HG03432 (cell line): ENCODE measurements at regions not wholly inside any gene's neighbourhood (a gene's known extent, or its start where the extent isn't known, plus 50 kb on each side); places are given as distances from the start of the nearest gene placed in this dataset.
"Not testable (repeated sequence)": the region's sequence is repeated elsewhere in the genome, so short reads cannot be mapped to it uniquely, and the experiment has no call there.

Experiments used
- ATAC-seq: cut with Tn5 transposase; IDR thresholded peaks from one replicate; pipeline ENCODE4 v1.9.1; 2021; ENCODE audit warnings: mild to moderate bottlenecking, moderate library complexity; ENCODE audit not compliant: unreplicated experiment

DNA sequence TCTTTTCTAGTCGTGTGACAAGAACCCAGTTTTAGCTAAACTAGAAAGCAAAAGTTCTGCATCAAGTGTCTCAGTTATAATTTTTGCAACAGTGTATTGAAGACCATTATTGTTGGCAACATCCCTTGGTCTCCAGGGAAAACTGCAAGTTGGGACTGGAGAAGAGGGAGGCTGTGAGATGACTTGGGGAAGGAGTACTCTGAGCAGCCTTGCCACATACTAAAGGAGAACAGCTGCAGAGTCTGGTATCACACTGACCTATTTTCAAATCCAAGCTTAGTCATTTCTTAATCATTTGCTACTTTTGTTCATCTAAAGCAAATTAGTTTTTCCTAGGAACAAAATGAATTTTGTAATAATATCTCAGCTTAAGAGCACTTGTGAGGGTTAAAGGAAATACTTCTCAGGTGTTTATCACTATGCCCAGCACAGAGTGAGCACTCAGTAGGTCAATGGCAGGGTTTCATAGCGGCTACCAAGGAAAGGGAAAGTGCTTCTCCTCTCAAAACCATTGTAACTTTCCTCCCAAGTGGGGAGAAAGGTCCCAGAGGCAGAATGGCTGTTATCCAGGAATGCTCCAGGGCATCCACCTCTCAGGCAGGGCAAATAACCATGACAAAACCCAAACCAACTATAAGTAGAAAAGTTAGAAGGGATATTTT lies 247.1 kb downstream of the C11orf87 start:
- no peak for ATAC-seq

DNA sequence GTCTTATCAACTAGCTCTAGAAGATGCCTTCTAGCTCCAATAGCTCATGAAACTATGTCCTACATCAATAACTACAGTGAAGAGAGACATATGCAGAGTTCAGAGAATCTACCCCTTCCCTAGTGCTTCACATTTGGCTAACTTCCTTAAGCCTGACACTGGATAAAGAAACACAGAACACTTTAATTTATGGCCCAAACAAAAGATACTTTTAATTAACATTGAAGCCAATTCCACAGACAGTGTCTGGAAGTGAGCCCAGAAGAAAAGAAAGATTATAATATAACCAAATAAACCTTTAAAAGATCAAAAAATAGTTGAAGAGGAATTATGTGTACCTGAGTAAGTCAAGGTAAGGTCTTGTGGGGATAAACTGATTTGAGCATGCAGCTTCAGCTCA lies 255.2 kb downstream of the C11orf87 start:
- no peak for ATAC-seq

DNA sequence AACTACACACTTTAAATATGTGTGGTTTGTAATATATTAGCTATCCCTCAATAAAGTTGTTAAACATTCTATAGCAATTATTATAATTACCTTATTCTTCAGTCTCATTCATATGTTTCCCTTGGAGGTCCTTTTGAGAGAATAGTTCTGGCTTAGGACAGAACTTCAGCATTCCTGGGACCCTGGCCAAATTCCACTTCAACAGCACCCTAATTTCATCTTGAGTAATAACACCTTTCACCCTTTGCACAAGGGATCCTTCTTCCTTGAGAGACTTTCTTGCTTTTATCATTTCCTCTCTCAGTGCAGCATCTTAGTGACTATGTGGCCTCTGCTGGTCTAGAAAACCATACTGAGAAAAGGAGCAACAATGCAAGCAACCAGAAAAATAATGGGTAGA lies 255.9 kb downstream of the C11orf87 start:
- no peak for ATAC-seq

DNA sequence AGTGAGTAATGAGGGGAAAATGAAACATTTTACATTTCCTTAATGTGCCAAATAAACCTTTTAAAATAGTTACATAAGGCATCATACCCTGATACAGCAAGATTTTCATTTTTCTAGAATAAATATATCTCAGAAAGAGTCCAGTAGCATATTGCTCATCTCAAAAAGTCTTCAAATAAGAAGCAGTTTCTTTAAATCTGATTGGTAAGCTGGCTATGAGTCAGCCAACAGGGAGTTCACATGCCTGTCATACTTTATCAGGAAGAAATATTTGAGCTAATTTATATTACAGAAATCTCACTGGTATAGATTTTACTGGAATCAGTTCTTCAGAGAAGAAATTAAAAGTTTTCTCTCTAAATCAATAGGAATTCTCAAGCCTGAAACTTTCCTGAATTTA lies 258.1 kb downstream of the C11orf87 start:
- ATAC-seq, result no peak

DNA sequence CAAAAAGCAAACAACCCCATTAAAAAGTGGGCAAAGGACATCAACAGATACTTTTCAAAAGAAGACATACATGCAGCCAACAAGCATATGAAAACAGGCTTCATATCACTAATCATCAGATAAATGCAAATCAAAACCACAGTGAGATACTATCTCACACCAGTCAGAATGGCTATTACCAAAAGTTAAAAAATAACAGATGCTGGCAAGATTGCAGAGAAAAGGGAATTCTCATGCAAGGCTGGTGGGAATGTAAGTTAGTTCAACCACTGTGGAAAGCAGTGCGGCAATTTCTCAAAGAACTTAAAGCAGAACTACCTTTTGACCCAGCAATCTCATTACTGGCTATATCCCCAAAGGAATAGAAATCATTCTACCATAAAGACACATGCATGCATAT lies 260.8 kb downstream of the C11orf87 start:
- not testable (repeated sequence) for ATAC-seq

DNA sequence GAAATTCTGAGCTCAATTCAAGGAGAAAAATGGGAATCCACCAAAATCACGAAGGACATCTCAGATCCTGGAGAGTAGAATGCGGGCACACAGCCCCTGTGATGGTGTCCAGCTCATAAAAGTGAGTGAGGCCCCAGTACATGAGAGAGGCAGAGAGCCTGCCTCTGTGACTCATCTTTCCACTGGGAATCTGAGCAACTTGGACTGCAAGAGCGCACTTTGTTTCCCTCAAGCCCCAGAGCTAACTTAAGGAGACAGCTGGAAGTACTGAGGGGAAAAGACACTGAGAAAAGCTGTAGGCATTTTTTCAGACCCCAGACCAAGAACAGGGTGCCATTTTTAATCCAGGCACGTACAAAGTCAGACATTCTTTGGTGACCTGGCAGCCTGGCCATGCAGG lies 273.7 kb downstream of the C11orf87 start:
- no peak for ATAC-seq

DNA sequence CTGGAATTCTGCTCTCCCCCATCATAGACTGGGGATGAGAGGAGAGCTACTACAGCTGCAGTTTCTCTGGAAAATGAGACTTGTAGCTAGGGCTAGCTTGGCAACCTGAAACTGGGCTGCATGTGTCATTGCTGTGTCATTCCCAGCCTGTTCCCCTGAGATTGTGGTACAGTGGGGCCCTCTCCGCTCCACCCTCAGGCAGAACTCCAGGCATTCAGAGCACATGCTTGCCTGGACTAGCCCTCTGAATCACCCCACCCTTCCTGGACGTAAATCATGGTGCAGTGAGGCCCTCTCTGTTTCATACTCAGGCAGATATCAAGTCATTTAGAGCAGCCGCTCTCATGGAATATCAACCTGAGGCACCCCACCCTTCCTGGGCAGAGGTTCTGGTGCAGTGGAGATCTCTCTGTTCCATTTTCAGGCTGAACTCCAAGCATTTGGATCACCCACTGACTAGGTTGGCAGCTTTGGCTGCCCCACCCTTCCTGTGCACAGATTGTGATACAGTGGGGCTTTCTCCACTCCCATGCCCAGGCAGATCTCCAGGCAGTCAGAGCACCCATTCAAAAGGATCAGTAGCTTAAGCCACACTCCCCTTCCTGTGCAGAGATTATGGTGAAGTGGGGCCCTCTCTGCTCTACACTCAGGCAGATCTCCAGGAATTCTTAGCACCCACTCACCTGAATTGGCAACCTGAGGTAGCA lies 274.4 kb downstream of the C11orf87 start:
- ATAC-seq, result no peak

DNA sequence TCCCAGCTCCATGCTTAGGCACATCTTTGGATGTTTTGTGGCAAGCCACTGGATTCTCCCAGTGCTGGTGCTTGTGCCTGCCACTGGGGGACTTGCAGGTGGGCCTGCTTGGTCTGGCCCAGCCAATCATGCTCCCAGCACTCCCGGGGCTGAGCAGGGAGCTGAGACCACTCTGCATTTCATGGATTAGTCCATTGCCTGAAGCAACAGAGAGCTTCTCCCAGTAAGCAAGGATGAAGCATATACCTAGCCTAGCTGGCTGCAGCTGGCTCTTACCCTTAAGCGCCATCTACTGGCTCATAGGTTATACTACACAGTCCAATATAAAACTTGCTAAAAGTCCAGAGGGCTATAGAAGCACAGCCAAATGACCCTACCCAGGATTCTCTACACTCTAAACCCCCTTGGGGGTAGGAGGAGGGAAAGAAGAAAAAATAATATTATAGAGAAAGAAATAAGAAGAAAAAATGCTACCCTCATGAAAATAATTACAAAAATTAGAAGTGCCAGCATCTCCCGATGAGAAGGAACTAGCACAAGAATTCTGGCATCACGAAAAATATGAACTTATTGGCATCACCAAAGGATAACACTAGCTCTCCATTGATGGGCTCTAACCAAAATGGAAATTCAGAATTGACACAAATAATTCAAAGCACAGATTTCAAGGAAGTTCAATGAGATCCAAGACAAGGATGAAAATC lies 275.3 kb downstream of the C11orf87 start:
- ATAC-seq, result peak; percentile 96

DNA sequence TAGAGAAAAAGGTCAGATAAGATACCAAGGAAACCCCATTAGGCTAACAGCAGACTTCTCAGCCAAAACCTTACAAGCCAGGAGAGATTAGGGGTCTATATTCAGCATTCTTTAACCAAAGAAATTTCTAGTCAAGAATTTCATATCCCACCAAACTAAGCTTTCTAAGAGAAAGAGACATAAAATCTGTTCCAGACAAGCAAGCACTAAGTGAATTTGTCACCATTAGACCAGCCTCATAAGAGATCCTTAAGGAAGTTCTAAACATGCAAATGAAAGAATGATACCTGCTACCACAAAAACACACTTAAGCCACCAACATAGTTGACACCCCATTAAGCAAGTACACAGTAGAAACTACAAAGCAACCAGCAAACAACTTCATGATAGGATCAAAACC lies 276.2 kb downstream of the C11orf87 start:
- no peak for ATAC-seq

DNA sequence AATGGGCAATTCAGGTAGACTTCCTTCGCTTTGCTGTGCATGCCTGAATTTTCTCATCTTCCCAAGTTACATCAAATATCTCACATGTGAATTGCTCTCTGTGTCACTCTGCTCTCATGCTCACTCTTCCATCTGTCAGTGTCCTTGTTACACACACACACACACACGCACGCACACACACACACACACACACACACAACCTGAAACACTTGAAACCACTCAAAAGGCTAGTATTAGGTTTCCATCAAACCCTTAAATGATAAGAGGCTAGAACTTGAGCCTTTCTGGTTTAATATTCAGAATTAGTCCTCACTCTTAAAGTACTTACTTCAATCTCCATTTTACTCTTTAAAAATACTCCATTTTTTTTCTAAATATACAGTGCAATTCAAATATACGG lies 282.4 kb downstream of the C11orf87 start:
- no peak for ATAC-seq

DNA sequence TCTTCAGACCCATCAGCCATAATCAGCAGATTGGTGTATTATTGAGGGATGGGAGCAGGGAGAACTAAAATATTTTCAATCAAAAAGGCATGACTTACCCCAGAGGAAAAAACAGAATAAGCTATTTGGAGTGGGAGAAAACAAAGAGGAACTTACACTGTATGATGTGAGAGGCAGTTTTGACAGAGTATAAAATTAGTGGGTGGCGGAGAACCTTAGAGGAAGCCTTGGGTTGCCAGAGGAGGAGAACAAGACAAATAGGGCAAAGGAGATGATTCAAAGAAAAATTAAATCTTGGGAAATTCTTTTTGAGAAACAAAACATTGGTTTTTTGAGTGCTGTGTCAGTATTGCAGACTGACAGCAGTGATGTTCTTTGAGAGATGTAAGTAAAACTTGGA lies 285.0 kb downstream of the C11orf87 start:
- no peak for ATAC-seq

DNA sequence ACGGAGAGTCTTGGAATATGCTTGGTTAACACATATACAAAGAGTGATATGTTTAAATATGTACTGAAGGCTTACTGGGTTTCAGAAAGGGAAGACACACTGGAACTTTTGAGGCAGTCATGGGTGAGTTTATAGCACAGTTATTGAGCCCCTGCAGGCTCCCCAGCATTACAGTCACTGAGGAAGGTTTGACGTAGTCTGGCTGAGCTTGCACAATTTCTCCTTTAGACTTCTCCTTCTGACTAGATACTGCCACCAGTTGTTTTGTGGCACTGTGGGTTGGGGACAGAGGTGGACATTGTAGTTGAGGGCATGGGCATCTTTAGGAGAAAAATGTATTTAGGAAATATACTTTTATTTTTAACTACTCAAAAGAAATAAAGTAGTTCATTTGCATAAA lies 285.4 kb downstream of the C11orf87 start:
- ATAC-seq, result no peak

DNA sequence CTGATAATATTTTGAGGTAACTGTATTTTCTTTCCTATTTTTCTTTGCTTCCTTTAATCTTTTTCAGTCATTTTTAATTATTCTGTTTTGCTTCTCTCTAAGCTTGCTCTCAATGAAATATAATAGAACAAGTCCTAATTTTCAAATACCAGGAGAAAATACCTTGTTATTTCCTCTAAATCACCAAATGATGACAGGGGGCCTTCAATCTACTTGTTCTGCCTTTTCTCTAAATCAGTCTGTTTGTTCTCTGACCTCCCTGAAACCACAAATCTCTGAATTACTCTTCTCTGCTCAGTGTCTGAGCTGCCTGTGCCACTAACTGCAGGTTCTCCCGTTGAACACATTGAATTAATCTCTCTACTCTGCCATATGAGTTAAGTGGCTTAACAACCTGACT lies 286.2 kb downstream of the C11orf87 start:
- ATAC-seq, result no peak

DNA sequence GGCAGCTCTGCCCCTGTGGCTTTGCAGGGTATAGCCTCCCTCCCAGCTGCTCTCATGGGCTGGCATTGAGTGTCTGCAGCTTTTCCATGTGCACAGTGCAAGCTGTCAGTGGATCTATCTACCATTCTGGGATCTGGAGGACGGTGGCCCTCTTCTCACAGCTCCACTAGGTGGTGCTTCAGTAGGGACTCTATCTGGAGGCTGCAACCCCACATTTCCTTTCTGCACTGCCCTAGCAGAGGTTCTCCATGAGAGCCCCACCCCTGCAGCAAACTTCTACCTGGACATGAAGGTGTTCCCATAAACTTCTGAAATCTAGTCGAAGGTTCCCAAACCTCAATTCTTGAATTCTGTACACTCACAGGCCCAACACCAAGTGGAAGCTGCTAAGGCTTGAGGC lies 292.5 kb downstream of the C11orf87 start:
- ATAC-seq, result not testable (repeated sequence)

DNA sequence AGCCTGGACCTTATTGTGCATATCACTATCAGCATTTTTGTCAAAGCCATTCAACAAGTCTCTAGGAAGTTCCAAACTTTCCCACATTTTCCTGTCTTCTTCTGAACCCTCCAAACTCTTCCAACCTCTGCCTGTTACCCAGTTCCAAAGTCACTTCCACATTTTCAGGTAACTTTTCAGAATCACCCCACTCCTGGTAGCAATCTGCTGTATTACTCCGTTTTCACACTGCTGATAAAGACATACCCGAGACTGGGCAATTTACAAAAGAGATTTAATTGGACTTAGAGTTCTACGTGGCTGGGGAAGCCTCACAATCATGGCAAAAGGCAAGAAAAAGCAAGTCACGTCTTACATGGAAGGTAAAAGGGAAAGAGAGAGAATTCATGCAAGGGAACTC lies 293.4 kb downstream of the C11orf87 start:
- not testable (repeated sequence) for ATAC-seq

DNA sequence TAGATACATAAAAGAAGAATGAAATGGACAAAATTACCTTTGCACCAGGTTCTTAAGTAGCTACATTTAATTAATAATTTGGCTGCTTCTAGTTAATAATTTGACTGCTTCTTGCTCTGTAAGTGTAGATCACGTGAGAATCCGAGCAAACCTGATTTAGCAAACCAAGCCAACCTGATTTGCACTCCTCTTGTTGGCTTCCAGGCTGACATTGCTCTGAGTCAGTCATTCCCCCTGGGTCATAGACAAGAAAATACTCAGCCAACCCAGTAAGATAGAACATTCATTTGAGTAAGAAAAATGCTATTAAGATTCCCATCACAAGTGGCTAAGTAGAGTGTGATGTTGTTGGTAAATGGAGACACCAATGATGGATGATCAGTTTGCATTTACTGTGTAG lies 304.1 kb downstream of the C11orf87 start:
- no peak for ATAC-seq

DNA sequence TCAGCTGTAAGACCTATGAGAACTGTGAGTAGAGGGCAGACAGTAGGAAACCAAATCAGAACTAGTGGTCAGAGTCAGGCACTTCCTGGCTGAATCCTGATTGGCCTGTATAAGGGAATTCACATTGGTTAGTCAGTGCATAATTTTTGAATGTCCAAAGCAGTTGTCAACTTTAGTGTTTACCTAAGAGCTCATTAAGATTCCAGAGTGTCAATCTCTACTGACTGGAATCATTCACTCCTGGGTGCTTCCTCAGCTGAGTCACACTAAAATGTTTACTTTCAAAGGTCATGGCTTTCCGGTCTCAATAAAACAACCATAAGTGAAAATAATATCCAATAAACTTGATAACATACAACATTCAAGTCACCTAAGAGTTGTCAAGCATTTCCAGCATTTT lies 306.1 kb downstream of the C11orf87 start:
- ATAC-seq, result no peak

DNA sequence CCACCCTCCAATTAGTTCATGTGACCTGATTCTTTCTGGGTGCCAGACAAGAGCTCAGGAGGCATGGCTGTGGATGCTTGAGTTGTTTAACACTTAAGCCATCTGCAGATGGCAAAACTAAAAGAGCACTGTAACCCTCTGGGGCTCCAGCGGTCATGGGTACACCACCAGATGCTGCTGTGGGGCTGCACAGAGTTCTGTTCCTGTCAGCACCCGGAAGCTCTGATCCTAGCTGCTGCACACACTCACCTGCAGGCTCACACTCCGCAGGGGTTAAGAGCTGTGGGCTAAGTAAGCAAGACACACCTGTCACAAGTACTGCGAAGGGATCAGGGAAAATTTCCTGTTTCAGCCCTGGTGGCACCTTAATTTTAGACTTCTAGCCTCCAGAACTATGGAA lies 307.8 kb downstream of the C11orf87 start:
- ATAC-seq, result no peak

DNA sequence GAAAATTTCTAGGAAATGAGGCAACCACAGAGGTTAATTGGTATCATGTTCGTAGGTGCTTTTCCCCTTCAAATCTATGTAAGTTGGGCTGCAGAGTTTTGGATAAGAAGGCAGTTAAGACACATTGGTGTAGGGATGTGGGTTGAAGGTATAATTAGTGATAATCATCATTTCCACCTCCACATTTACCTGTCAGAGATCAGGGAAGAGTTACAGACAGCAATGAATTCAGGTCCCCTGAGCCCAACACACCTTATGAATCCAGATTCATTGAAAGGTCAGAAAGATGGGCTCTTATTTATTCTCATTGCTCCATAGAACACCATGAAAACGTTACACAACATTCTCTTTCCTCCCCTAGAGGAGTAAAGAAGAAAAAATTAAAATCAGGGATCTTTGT lies 308.7 kb downstream of the C11orf87 start:
- no peak for ATAC-seq

DNA sequence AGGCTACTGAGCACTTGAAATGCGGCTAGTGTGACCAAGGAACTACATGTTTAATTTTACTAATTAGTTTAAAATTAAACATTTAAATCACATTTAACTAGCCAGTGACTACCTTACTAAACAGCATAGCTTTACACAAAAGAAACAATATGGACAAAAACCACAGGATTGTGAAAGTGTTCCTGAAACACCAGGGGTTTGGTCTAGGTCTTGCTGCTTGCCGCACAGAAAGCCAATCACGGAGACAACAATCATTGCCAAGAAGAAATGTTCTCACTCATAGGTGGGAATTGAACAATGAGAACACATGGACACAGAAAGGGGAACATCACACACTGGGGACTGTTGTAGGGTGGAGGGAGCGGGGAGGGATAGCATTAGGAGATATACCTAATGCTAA lies 309.5 kb downstream of the C11orf87 start:
- ATAC-seq, result no peak

DNA sequence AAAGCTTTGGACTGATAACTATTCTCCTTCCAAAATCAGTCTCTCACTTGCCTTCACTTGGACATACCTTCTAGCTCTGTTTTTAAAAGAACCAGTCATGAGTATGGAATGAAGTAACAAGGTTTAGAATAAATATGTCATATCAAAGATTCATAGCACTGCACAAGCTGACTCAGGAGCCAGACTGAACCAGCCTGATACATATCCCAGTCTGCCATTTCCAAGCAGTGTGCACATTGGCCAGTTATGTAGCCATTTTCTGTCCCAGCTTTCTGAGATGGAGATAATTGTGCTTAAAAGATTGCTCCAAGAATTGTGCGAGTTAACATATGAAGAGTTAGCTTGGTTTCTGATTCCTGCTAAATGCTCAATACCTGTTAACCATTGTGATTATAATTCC lies 311.3 kb downstream of the C11orf87 start:
- ATAC-seq, result no peak

DNA sequence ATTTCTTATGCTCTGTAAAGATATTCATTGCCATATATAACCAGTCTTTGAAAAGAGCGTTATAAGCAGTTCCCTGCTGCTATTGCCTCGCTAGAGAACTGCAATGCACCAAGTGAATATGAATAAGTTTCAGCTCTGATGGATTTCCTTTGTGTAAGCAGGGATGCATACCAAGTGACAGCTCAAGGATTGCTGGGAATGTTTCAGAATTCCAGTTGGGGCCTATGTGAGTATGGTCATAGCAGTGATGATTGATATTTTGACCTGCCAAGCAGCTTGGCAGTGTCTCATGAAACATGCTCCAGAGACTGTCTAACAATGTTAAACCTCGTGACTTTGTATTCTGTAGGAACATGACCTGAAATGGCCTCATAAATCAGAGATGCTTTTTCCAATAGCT lies 312.6 kb downstream of the C11orf87 start:
- no peak for ATAC-seq
